HG02840 (cell line): ENCODE measurements at regions not wholly inside any gene's neighbourhood (a gene's known extent, or its start where the extent isn't known, plus 50 kb on each side); places are given as distances from the start of the nearest gene placed in this dataset.

Experiments used
- ATAC-seq: cut with Tn5 transposase; IDR thresholded peaks from one replicate; pipeline ENCODE4 v1.9.1; 2021; ENCODE audit warnings: mild to moderate bottlenecking, moderate library complexity, moderate number of reproducible peaks; ENCODE audit not compliant: unreplicated experiment, low FRiP score

GRCh38 chr17:33401249-33401648, 108.2 kb upstream of the ASIC2 start:
- ATAC-seq: no peak

DNA sequence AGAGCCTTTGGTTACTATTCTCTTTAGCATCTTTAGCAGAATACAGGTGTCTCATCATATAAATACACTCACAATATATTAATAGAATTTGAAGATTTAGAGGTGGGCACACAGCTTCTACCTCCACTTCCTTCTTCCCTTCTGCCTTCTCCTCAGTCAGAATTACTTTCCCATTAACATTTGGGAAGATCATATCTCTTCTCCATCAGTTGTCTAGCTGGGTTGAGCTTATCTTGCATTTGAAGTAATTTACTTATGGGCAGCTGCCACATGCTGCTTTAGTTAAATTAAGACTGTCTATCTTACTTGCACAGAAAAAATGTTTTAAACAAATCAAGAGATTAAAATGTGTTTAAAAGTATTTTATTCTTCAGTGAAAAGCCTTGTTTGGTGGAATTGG, 110.1 kb upstream of the ASIC2 start:
- ATAC-seq: no peak

DNA sequence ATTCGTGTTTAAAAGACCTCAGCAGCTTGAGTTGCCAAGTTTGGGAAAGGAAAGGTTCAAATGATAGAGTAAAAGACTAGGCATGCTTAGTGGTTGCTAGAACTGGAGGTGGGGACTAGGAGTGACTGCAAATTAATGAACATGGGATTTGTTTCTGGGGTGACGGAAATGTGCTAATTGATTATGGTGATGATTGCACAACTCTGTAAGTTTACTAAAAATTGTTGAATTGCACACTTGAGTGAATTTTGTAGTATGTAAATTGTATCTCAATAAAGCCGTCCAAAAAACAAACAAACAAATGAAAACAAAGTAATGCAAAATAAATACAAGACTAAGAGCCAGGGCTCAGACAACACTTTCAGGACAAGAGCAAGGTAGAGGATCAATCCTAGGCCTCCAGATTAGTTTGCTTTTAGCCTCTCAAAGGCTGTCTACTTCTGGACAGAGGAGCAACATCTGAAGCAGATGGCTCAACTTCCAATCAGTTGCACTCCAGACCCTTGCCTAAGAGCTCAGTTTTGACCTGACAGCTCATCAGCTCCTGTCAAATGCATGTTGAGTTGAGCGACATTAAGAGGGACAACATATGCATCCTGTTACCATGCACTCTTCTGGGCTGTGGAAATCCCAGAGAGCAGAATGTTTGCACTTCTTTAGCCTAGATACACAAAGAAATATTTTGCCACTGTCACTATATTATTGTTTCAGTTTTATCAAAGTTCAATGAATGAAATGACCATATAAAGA, 111.2 kb upstream of the ASIC2 start:
- no peak for ATAC-seq

DNA sequence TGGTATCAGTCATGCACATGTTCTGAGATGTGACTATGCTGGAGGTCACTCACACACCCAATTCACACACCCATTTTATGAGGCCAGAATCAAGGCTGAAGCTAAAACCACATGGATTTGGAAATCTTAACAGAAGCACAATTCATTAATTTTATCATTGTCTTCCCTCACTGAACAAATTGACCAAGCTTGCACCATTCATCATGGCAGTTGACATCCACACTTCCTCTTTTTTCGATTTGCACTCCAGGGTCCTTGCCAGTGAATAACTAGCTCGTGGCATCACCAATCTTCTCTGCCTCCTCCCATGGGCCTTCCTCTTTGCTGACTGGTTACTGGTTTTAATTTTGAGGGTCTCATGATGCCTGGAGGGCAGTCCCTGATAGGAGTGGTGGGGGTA, 123.0 kb upstream of the ASIC2 start:
- ATAC-seq: no peak

DNA sequence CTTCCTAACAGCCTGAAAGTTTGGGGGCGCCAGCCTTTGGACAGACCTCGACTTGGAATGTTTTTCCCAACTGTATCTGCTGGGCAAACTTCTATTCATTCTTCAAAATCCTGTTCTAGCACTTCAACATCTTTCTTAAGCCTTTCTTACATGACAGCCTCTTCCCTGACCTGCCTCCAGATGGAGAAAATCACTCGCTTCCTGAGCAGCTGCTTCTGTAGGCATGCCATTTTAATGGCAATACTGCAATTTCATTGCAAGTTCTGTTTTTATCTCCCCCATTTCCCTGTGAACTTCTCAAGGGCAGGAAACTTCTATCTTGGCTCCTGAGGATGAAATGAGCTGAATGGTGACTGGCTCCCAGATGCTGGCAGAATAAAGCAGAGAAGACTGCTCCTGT, 128.8 kb upstream of the ASIC2 start:
- ATAC-seq: no peak

DNA sequence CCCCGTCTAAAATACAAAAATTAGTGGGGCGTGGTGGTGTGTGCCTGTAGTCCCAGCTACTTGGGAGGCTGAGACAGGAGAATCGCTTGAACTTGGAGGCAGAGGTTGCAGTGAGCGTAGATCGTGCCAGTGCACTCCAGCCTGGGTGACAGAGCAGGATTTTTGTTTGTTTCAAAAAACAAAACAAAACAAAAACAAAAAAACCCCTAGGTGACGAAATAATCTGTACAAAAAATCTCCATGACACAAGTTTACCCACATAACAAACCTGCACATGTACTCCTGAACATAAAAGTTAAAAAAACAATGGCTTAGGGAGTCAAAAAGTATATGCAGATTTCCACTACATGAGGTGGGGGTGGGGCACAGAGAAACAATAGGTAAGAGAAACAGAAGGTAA, 140.5 kb upstream of the ASIC2 start:
- no peak for ATAC-seq

DNA sequence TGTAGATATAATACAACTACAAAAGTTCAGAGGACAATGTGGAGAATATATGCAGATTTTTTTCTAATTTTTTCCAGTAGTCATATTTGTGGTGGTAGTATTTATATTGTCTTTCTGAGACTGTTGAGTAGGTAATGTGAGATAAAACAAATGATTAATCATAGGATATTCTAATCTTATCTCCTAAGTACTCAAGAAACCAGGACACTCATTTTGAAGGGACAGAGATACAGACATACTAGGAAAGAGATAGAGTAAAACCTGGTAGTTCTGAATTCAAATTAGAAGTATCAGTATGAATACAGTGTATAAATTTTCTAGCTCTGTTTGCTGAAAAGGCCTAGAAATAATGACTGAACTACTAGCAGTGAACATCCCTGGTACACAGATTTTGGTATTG, 141.7 kb upstream of the ASIC2 start:
- ATAC-seq: no peak

DNA sequence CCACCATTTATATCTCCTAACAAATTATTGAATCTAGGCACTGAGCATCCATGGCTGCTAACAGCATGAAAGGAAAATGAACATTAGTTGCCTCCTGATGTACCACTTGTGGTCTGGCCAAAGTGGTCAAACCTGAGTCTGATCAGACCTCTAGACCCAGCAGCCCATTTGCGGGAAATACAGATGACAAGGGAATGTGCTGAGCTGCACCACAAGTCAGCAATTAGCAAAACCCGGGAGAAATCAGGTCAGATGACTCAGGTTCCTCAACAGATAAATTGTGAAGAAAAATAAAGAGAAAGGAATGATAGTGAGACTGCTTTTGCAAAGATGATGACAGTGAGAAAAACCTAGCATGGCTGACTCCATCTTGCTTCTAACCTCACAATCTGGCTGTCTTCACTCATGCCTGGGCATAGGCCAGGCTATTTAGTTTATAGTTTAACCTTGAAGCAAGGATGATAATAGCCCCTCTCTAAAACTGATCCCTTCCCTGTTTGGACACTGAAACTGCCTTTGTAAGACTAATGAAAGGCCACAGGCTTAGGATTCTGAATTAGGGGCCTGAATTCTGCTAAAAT, 142.7 kb upstream of the ASIC2 start:
- no peak for ATAC-seq

DNA sequence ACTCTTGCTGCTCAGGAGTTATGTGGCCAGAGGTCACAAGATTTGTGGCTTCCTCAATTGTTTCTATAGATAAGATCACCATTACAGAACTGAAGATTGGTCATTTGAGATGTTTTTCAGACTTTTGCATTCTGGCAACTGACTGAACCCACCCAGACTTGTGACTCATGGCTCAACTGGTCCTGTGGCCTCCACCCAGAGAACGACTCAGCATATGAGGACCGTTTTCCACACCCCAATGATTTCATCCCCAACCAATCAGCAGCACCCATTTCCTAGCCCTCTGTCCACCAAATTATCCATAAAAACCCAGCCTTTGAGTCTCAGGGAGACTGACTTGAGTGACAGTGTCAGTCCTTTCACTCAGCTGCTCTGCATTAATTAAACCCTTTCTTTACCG, 143.2 kb upstream of the ASIC2 start:
- no peak for ATAC-seq

DNA sequence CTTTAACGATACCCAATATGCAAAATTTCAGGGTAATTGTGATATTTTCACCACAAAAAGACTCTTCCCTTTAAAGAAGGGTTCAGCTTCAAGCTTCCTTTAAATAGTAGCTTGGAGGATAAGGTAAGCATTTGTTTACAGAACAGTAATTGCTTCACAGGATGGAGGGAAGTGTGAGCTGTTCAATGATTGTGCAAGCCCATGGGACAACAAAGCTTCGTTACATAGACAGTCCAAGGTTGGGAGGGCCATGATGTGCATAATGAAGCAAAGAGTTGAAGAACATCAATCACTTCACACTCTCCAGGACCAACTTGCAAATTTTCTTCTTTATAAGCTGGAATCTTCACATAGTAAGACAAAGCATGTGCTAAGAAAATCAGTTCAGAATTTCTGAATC, 145.0 kb upstream of the ASIC2 start:
- ATAC-seq: no peak

- no peak for ATAC-seq
These were observed 145.5 kb upstream of the ASIC2 start for GRCh38 chr17:33438578-33438977.

- no peak for ATAC-seq
These were observed 149.2 kb upstream of the ASIC2 start for GRCh38 chr17:33442320-33442719.

GRCh38 chr17:33444731-33445130, 151.6 kb upstream of the ASIC2 start:
- no peak for ATAC-seq

- ATAC-seq: no peak
These were observed 154.0 kb upstream of the ASIC2 start for GRCh38 chr17:33447090-33447489.

- ATAC-seq: no peak
These were observed 158.1 kb upstream of the ASIC2 start for GRCh38 chr17:33451221-33451620.

DNA sequence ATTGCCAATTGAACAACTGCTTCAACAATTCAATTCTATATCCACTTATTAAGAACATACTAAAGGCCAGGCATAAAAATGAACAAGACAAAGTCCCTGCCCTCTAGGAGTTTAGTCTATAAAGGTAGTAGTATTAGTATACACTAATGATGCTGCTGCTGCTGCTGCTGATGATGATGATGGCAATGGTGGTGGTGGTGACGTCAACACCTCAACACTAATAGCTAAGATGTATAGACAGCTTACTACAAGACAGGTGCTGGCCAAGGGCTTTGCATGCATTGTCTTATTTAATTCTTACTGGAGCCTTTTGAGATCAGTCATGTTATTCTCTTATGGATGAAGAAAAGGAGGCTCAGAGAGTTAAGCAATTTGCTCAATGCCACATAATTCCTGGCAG, 164.4 kb upstream of the ASIC2 start:
- no peak for ATAC-seq

GRCh38 chr17:33459078-33459940, 166.2 kb upstream of the ASIC2 start:
- no peak for ATAC-seq

DNA sequence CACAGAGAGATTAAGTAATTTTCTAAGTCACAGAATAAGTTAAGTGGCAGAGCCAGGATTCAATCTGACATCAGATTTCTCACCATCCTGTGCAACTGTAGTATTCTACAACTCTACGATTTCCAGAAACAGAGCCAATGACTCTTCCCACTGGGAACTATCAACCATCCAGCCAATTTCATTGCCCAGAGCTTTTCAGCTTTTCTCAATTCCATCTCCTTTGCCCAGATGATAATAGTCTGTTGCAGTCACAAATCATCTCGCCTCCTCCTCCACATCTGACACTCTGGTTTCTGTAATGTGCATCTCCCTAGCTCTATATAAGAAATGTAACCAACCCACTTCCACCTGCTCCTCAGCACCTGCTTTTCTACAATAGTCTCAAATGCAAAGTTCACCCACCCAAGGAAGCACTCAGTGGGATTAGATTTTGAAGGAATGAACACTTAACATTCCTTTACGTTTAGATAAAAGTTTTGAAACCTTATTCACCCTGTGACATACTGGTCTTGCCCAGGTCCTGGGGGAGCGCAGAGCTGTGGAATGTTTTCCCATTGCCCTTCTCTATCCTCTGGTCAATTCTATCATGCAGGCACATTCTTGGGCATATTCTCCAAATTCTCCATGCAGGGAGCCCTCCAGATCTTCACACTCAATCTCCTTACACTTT, 167.8 kb upstream of the ASIC2 start:
- no peak for ATAC-seq

DNA sequence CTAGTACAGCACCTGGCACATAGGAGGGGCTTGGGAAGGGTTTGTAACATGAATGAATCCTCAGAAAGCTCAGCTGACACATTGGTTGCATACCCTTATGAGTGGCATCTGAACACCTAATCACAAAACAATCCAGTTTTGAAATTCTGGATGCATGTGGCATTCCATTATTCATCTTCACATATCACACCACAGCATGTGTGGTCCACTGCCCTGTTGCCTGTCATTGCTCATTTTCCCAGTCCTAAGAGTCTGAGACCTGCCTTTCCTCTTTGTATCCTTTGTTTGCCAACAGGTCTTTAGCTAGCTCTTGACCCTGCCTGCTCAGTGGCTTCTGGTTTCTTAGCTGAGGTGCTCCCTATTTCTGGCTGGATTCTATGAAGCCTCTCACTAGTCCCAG, 170.8 kb upstream of the ASIC2 start:
- no peak for ATAC-seq

- no peak for ATAC-seq
These were observed 171.7 kb upstream of the ASIC2 start for GRCh38 chr17:33464669-33465280.

DNA sequence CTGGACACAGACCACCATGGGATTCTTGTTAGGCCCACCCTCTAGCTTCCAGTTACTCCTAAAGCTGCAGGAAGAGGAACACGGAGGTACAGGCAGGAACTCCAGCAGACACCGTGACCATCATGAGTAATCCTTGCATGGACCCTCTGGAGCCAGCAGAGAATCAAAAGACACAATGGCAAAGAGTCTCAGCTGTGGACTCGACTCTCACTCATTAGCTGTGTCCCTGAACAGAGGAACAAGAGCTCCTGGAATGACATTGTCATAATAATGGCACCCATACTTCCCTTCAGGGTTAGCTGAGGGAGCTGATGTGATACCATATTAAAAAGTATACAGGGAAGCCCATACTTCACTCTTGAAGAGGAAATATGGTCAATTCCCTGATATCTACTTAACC, 176.3 kb upstream of the ASIC2 start:
- ATAC-seq: no peak
